ENCODE measurements at regions not wholly inside any gene's neighbourhood (a gene's known extent, or its start where the extent isn't known, plus 50 kb on each side); places are given as distances from the start of the nearest gene placed in this dataset.

GRCh38 chr16:55147396-55147795 lies 176.6 kb upstream of the IRX6 start:
- no peak overlapping the region for H2AFZ ChIP-seq (ENCODE audit: low read depth)
- no peaks in the 10 kb centered on the region for H3K79me2 ChIP-seq (ENCODE audit: insufficient read depth, low read depth)
- no peak overlapping the region for H3K4me3 ChIP-seq (IDR thresholded peaks at IDR 0.05; ENCODE audit: insufficient read depth, low read depth, low read length)
- H3K4me1 ChIP-seq (ENCODE audit: low read depth, poor library complexity, severe bottlenecking), result no peaks in the 10 kb centered on the region
- H3K27ac ChIP-seq, result no peak overlapping the region
- H3K9ac ChIP-seq, result no peak overlapping the region
- no peaks in the 10 kb centered on the region for H3K36me3 ChIP-seq (ENCODE audit: insufficient read depth)
- no peaks in the 10 kb centered on the region for H4K20me1 ChIP-seq (ENCODE audit: insufficient read depth)
- H3K27me3 ChIP-seq (ENCODE audit: insufficient read depth, low read depth), result no peaks in the 10 kb centered on the region
- TF ChIP-seq, protein P1, sequence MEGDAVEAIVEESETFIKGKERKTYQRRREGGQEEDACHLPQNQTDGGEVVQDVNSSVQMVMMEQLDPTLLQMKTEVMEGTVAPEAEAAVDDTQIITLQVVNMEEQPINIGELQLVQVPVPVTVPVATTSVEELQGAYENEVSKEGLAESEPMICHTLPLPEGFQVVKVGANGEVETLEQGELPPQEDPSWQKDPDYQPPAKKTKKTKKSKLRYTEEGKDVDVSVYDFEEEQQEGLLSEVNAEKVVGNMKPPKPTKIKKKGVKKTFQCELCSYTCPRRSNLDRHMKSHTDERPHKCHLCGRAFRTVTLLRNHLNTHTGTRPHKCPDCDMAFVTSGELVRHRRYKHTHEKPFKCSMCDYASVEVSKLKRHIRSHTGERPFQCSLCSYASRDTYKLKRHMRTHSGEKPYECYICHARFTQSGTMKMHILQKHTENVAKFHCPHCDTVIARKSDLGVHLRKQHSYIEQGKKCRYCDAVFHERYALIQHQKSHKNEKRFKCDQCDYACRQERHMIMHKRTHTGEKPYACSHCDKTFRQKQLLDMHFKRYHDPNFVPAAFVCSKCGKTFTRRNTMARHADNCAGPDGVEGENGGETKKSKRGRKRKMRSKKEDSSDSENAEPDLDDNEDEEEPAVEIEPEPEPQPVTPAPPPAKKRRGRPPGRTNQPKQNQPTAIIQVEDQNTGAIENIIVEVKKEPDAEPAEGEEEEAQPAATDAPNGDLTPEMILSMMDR (conservative IDR thresholded peaks at IDR 0.05; ENCODE audit: low read depth, low read length), result no peak
- H3K4me2 ChIP-seq, result no peak overlapping the region

DNA sequence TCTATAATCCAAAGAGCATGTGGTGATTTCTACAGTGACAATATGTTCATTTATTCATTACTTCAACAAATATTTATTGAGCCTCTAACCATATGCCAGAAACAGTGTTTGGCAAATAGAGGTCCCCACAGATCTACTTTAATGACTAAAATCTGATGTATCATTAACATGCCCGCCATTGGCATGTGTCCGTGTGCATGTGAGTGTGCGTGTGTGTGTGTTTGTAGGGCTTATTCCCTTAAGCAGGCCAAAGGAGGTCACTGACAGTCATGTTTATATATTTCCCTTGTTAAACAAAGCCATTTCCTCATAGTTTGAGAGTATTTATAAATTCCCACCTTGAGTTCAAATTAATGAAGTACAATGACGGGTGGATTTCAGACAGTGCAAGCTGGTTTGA lies 174.4 kb upstream of the IRX6 start:
- no peaks in the 10 kb centered on the region for H3K27me3 ChIP-seq (ENCODE audit: insufficient read depth, low read depth)
- no peaks in the 10 kb centered on the region for H4K20me1 ChIP-seq (ENCODE audit: insufficient read depth)
- no peak overlapping the region for H3K4me3 ChIP-seq (IDR thresholded peaks at IDR 0.05; ENCODE audit: insufficient read depth, low read depth, low read length)
- H3K9ac ChIP-seq, result no peak overlapping the region
- TF ChIP-seq, protein P1 (conservative IDR thresholded peaks at IDR 0.05; ENCODE audit: low read depth, low read length), result no peak
- H3K79me2 ChIP-seq (ENCODE audit: insufficient read depth, low read depth), result no peaks in the 10 kb centered on the region
- H3K4me1 ChIP-seq (ENCODE audit: low read depth, poor library complexity, severe bottlenecking), result no peaks in the 10 kb centered on the region
- H3K4me2 ChIP-seq, result no peak overlapping the region
- H3K36me3 ChIP-seq (ENCODE audit: insufficient read depth), result no peaks in the 10 kb centered on the region
- H2AFZ ChIP-seq (ENCODE audit: low read depth), result no peak overlapping the region
- H3K27ac ChIP-seq, result no peak overlapping the region

DNA sequence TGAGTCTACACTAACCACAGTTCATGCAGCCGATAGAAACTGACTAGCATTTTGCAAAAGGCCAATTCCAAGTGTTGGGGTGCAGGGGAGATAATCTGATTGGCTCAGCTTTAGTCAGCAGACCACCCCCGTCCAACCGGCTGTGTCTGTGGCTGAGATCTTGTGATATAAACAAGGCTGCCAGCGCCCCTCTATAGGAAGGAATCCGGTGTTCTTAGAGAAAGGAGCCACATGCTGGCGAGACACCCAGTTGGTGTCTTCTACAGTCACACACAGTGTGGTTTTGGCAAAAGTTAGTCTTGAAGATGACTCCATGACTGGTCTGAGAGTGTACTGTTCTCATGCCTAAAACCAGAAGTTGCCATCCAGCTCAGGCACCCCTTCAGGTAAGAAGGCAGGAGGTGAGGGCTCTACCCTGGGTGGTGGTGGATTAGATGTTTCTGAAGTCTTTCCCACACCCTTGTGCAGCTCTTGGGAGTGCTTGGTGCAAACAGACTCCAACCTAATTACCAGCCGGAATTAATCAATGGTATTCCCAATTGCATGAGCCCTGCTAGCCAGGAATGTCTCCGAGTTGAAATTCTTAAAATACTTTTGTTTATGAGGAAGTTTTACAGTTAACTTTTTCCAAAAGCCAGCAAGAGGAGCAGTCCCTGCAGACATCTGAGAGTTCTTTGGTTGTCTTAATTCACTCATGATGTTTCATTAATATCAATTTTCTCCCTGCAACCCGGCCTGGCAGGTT lies 172.3 kb upstream of the IRX6 start:
- Histone ChIP-seq H3K9ac (no peak overlapping the region), H3K4me2 (no peak overlapping the region), H3K27ac (no peak overlapping the region), H3K4me3 (IDR thresholded peaks at IDR 0.05; ENCODE audit: insufficient read depth, low read depth, low read length) (no peak overlapping the region), H2AFZ (ENCODE audit: low read depth) (no peak overlapping the region), H4K20me1 (ENCODE audit: insufficient read depth) (no peaks in the 10 kb centered on the region), H3K36me3 (ENCODE audit: insufficient read depth) (no peaks in the 10 kb centered on the region), H3K27me3 (ENCODE audit: insufficient read depth, low read depth) (no peaks in the 10 kb centered on the region), H3K79me2 (ENCODE audit: insufficient read depth, low read depth) (no peaks in the 10 kb centered on the region), H3K4me1 (ENCODE audit: low read depth, poor library complexity, severe bottlenecking) (no peaks in the 10 kb centered on the region)
- TF ChIP-seq, protein P1 (conservative IDR thresholded peaks at IDR 0.05; ENCODE audit: low read depth, low read length), result no peak

DNA sequence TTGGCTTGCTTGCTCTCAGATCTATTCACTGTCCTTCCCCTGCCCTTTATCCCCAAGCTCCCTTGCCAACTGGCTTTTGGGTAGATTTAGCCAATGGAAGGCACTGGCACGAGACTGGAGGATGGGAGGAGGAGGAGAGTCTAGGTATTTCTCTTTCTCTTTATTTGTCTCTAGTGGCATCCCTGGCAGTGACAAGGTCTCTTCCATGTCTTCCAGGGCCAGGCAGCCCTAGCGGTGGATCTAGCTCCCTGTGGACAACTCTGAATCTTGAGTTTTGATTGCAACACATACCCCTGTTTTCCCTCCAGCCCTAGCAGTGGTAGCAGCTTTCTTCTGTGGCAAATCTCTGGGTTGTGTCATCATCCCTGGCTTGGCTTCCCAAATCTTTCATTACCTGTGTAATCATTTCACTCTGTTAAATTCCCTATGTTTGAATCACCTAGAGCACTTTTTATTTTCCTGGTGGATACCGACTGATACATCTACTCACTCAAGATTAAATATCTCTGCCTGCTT lies 171.1 kb upstream of the IRX6 start:
- Histone ChIP-seq H3K9ac (no peak overlapping the region), H3K27me3 (ENCODE audit: insufficient read depth, low read depth) (no peaks in the 10 kb centered on the region), H3K27ac (no peak overlapping the region), H3K4me1 (ENCODE audit: low read depth, poor library complexity, severe bottlenecking) (no peaks in the 10 kb centered on the region), H3K4me2 (no peak overlapping the region), H3K36me3 (ENCODE audit: insufficient read depth) (no peaks in the 10 kb centered on the region), H2AFZ (ENCODE audit: low read depth) (no peak overlapping the region), H3K4me3 (IDR thresholded peaks at IDR 0.05; ENCODE audit: insufficient read depth, low read depth, low read length) (no peak overlapping the region), H3K79me2 (ENCODE audit: insufficient read depth, low read depth) (no peaks in the 10 kb centered on the region), H4K20me1 (ENCODE audit: insufficient read depth) (no peaks in the 10 kb centered on the region)
- TF ChIP-seq, protein P1 (conservative IDR thresholded peaks at IDR 0.05; ENCODE audit: low read depth, low read length), result no peak
